NCI-H1930 (cell line): ENCODE measurements at regions not wholly inside any gene's neighbourhood (a gene's known extent, or its start where the extent isn't known, plus 50 kb on each side); places are given as distances from the start of the nearest gene placed in this dataset.

ENCODE experiments used
- DNase-seq, 2 experiments: peaks; one replicate each; lab custom pipeline; 2025; lab: John Stamatoyannopoulos, UW

- no peak for DNase-seq
Measured at GRCh38 chr5:159821461-159821940, 94.8 kb upstream of the ADRA1B start.

- DNase-seq = no peak
Measured at GRCh38 chr5:159824188-159825161, 91.8 kb upstream of the ADRA1B start.

- no peak for DNase-seq
Measured at GRCh38 chr5:159825551-159826051, 90.7 kb upstream of the ADRA1B start.

- DNase-seq = no peak
Measured at GRCh38 chr5:159826351-159827214, 89.7 kb upstream of the ADRA1B start.

GRCh38 chr5:159827861-159828260, 88.4 kb upstream of the ADRA1B start:
- DNase-seq = no peak

- no peak for DNase-seq
Measured at GRCh38 chr5:159832073-159832472, 84.2 kb upstream of the ADRA1B start.

- no peak for DNase-seq
Measured at GRCh38 chr5:159833088-159833487, 83.2 kb upstream of the ADRA1B start.

GRCh38 chr5:159833846-159834245, 82.4 kb upstream of the ADRA1B start:
- no peak for DNase-seq

GRCh38 chr5:159835548-159835947, 80.7 kb upstream of the ADRA1B start:
- no peak for DNase-seq

GRCh38 chr5:159836691-159837090, 79.6 kb upstream of the ADRA1B start:
- DNase-seq = no peak

GRCh38 chr5:159837860-159838259, 78.4 kb upstream of the ADRA1B start:
- no peak for DNase-seq

- no peak for DNase-seq
Measured at GRCh38 chr5:159838551-159839222, 77.6 kb upstream of the ADRA1B start.

- no peak for DNase-seq
Measured at GRCh38 chr5:159844267-159845121, 71.8 kb upstream of the ADRA1B start.

- DNase-seq = no peak
Measured at GRCh38 chr5:159849437-159850083, 66.7 kb upstream of the ADRA1B start.

GRCh38 chr5:159850160-159850559, 66.1 kb upstream of the ADRA1B start:
- no peak for DNase-seq

GRCh38 chr5:159851053-159851452, 65.2 kb upstream of the ADRA1B start:
- DNase-seq = no peak

- no peak for DNase-seq
Measured at GRCh38 chr5:159854916-159855315, 61.4 kb upstream of the ADRA1B start.

- DNase-seq = no peak
Measured at GRCh38 chr5:159855476-159856191, 60.6 kb upstream of the ADRA1B start.

- no peak for DNase-seq
Measured at GRCh38 chr5:159858871-159859270, 57.4 kb upstream of the ADRA1B start.

GRCh38 chr5:159861086-159861485, 55.2 kb upstream of the ADRA1B start:
- DNase-seq = no peak
